NCI-H2029 (cell line): ENCODE measurements at regions not wholly inside any gene's neighbourhood (a gene's known extent, or its start where the extent isn't known, plus 50 kb on each side); places are given as distances from the start of the nearest gene placed in this dataset.
"Not testable (repeated sequence)": the region's sequence is repeated elsewhere in the genome, so short reads cannot be mapped to it uniquely, and the experiment has no call there.

Experiments
- DNase-seq: peaks from one replicate; lab custom pipeline; 2025; lab: John Stamatoyannopoulos, UW

DNA sequence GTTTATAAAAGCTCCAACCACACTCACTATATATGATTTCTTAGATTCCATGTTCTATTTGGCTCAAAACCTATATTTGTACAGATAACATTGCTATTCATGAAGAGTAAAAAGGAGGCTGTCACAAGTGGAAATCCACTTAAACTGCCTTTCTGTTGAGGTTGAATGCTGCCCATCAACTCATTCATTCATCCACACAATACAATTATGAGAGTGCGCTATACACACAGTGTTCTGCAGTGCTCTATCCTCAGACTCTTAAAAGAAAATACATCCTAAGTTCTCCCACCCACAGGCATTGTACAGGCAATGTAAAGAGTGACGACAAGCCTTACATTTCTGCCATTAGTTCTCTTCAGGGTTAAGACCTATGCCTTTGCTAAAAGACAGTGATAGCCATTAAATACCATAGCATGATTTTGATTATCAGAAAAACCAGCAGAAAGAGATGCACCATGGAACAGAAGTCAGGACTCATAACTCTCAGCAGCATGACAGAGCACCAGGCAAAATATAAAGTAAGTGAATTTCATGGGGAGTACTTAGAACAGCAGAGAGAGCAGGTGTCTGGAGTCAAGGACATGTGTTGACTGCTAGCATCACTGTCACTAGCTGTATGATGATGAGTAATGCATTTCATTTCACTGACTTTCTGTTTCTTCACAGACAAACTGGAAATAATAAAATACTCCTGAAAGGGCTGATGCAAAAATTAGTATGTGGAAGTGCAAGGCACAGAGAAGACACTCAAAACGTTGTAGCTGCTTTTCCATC lies 218.0 kb downstream of the RBM26 start:
- no peak for DNase-seq

DNA sequence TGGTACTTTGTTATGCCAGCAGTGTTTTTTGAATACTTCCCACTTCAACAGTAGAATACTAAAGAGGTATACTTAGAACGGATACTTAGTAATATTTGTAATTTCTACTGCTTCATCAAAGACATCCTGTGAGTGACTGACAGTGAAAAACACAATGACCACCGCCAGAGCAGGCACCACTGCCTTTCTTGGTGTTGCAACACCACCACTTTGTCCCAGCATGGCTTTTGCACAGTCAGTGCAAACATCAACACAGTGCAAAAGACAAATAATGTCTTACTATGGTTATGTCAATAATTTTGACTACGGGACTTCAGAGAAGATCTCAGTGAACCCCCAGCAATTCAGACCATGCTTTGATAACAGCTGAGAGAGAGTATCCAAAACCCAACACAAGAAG lies 220.5 kb downstream of the RBM26 start:
- DNase-seq = no peak

DNA sequence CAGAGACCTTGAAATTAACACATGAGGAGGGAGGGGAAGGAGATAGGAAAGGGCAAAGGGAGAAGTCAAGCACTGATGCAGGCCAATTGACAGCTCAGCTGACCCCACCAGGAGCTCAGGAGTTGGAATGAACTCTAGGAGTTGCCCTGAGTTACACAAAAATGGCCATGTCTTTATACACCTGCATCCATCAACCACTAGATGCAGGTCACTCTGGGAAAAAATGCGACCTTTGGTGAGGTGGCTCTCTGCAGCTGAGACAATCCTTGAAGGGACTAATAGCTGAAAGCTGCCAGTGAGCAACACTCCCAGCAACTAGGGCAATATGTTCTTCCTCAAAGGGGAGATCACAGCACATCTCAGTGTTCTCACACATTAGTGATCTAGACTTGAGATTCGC lies 222.8 kb downstream of the RBM26 start:
- no peak for DNase-seq

DNA sequence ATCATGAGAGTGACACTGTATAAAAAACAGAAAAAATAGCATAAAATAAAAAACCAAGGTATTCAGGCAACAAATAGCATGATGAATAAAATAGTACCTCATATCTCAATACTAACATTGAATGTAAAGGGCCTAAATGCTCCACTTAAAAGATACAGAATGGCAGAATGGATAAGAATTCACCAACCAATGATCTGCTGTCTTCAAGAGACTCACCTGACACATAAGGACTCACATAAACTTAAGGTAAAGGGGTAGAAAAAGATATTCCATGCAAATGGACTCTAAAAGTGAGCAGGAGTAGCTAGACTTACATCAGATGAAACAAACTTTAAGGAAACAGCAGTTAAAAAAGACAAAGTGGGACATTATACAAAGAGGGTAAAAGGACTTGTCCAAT lies 232.4 kb downstream of the RBM26 start:
- DNase-seq = not testable (repeated sequence)

DNA sequence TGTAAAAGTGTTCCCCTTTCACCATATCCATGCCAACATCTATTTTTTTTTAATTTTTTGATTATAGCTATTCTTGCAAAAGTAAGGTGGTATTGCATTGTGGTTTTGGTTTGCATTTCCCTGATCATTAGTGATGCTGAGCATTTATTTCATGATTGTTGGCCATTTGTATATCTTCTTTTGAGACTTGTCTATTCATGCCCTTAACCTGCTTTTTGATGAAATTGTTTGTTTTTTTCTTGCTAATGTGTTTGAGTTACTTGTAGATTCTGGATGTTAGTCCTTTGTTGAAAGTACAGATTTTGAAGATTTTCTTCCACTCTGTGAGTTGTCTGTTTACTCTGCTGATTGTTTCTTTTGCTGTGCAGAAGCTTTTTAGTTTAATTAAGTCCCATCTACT lies 233.1 kb downstream of the RBM26 start:
- DNase-seq = not testable (repeated sequence)

DNA sequence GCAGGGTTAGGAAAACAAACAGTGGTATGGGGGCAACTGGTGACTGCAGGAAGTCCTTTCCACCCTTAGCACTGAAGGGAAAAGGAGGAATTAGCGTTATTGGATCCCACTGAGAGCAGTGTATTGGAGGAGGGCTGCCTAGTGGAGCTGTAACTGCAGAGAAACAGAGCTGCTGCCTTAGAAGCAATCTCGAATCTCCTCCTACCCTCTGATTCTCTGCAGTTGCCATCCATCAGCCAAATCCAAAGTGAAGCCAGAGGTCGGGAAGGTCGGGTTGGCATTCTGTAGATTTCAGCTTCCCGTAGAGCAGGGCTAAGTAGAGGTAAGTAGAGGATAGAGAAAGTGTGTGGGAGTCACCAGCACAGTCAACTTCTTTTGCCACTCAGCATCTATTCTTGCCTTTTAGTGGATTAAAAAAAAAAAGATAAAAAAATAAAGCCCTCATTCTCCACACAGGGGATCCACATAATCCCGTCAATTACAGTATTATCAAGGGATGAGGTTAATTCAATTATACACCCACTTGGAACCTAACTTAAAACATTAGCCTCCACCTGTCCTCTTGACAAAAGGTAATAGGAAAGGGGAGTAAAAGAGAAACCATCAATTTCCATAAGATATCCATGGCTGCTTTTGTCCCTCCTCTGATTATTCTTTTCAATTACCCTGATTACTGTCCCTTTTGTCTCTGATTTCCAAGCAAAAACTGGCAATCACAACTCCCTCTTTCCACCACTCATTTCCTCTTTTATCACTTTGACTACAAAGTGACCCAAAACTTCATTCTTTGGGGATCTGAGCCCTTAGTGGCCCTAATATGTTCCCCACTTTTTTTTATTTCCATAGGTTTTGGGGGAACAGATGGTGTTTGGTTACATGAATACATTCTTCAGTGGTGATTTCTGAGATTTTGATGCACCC lies 234.7 kb downstream of the RBM26 start:
- DNase-seq = no peak

DNA sequence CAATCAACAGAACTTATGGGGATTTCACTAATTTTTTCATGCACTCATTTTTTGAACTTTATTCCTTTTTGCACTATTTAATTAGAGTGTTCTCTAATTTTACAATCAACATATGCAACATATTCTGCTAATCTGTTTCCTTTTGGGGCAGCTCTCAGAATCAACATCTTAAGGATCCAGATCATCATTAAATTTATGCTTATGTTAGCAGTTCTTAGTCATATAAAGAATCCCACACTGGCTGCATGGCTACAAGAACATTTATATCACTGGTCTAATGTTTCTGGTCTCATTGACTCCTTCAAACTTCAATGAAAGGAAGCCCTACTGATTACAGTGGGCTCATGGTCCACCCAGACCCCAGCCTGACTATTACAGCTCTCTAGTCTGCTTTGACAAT lies 245.2 kb downstream of the RBM26 start:
- DNase-seq = no peak

DNA sequence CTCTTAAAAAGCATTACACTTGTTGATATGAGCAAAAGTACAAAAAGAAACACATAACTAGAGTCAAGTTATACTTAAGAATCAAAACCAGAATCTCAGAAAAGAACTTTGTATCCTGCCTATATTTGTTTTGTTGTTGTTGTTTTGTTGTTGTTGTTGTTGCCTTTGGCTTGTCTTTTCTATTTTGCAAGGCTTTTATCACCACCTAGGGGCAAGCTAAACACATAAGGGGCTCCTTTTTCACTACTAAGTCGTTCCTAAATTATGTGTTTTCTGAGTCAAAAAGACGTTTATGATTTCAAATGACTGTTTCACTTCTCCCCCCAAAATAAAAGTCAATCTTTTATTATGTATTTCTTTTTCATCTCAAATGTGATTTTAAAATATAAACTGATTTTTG lies 250.2 kb downstream of the RBM26 start:
- DNase-seq = no peak

DNA sequence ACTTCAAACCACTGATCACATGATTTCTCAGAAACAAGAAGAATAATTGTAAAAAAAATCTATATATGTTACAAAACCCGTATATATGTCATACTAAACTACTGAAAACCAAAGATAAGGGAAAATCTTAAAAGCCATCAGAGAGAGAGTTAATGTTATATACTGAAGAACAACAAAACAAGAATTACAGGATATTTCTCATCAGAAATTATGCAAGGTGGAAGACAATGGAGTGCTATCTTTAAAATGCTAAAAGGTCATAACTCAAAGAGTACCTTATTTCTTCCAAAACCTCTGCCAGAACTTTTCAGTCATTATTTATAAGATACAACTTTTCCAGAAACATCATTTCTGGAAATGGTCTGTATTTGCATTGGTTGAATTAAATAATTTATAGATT lies 256.8 kb downstream of the RBM26 start:
- no peak for DNase-seq

DNA sequence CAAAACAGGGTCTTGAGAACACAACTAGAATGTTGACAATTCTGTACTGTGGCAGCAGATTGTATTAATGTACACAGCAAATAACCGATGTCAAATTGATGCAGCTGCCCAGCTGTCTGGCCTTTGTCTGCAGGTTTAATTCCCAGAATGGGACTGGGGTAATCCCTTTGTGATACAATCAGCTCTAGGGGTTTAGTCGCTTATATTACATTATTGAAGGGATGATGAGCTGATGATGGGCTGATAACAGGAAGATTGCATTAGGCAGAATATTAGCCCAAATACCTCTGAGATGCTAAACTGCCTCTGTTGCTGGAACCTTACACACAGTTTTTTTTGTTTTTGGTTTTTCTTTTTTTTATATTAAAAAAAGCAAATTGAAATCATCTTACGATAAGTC lies 265.0 kb downstream of the RBM26 start:
- no peak for DNase-seq

DNA sequence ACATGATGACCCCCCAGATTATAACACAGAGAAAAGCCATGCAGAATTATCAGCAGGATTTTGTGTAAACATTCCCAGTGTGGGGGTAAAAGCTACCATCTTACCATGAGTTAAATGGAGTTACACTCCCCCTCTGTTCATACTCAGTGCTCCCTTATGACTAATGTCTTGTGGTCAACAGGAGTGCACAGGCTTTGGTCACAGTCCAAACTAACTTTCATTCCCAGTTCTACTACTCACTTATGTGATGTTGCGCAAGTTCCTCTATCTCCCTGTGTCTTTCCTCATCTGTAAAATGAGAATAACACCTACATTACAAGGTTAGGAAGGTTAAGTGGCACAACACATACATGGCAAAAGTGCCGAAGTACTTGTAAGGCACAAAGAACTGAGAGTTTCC lies 277.9 kb downstream of the RBM26 start:
- DNase-seq = no peak

DNA sequence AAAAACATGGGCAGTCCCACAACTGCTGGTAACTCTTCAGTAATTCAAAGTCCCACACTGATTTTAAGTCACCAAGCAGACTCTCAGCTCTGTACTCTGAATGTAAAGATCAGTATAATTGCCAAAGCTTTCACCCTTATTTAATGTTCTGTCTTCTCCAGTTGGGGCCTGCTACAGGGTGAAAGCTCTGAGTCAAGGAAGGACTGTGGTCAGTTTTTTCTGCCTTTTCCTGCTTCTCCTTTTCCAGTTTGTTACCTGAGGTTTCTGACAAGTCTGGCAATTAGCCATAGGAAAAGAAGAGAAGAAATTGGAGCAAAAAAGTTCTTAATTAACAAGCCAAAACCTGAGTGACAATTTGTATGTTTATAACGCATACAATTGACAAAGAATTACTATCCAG lies 279.3 kb downstream of the RBM26 start:
- DNase-seq = no peak

DNA sequence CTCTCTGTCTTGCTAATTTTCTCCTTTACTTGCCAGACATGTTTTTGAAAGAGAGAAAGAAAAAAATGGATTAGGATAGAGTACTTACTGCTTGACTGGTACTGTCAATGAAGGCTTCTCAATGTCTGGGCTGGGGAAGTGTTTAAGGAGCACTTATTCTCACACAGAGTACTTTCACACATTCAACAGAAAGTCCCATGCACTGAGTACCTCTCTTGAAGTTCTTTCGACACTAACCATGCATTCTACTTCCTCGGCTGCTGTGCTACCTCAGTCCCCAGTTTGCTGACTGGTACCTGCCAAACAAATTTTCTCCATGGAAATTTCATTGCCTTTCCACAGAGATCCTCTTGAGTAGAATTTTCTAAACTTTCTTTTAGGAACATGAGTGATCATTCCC lies 281.9 kb downstream of the RBM26 start:
- no peak for DNase-seq

DNA sequence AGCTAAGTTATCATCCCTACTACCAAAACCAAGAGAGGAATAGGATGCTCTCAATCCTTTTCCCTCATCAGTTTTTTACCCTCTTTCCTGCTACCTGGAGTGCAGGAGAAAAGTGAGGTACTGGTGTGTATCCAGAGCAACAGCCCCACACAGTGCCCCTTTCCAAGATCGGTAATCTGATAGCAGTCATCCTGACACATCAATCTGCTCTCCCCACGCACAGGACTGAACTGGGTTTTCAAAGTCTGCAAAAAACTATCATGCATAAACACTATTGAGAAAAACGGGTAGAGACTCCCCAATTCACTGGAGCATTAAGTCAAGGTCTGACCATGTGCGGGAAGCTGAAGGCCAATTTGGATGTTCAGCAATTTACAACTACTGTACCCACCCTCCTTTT lies 284.8 kb downstream of the RBM26 start:
- DNase-seq = no peak

DNA sequence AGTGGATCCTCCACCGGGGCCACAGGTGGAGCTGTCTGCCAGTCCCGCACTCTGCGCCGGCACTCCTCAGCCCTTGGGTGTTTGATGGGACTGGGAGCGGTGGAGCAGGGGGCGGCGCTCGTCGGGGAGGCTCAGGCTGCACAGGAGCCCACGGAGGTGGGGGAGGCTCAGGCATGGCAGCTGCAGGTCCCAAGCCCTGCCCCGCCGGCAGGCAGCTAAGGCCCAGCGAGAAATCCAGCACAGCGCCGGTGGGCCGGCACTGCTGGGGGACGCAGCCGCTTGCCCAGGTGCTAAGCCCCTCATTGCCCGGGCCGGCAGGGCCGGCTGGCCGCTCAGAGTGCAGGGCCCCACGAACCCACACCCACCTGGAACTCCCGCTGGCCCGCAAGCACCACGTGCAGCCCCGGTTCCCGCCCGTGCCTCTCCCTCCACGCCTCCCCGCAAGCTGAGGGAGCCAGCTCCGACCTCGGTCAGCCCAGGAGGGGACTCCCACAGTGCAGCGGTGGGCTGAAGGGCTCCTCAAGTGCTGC lies 286.4 kb downstream of the RBM26 start:
- DNase-seq = no peak

DNA sequence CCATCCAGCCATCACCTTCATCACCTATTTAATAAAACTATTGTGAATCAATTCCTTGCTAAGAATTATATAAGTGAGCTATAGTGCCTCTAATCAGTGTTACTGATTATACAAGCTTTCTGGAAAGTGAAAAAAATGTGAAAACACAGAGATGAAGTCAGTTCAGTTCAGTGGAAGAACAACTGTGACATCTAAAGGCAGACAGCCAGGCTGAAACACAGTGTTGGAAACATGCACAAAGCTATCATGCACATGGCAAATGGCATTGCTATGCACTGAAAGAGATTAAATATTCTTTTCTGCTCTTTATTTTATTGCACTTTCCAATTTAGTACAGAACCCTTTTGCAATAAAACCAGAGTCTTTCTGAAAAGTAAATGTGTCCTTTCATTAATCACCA lies 294.0 kb downstream of the RBM26 start:
- DNase-seq = no peak

DNA sequence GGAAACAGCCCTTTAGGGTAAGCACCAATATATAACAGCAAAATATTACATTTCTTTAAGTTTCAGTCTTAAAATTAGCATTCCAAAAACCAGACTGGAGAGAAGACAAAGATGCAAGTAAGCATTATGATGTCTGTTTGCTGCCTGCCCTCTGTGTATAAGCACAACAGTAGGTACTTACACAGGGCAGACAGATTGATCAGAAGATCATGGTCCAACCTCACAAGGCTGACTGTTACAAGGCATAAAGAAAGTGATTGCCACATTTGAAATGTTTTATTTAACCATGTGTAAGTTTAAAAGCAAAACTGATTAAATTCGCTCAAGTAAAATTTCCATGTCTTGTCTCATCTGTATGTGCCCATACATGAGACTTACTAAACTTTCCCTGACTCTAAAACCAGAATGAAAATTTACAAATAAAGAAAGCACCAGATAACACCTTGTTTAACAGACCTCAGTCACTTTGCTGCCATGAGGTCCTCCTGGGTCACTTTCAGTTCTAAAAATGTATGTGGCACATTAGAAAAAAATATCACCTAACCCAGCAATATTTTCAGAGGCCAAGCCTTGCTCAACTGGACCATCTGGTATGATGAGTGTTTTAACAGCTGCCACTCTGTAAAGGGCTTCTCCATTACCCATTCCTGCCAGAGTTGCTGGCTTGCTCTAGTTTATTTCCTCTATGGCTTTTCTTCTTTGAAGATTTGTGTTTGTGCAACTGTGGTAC lies 297.0 kb downstream of the RBM26 start:
- peak; percentile 59 for DNase-seq

DNA sequence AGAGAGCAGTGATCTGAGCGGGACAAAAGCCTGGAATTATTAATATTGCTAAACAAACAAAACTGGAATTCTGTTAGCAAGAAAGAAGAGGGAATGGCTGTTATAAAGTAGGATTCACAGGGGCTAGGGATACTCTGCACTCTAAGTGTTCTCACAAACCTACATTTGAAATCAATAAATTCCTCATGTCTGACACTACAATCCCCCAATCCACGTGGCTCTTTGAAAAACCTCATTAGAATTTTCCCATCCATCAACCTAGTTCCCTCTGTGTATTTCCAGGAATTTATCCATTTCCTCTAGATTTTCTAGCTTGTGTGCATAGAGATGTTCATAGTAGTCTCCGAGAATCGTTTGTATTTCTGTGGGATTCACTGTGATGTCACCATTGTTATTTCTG lies 307.5 kb downstream of the RBM26 start:
- no peak for DNase-seq

DNA sequence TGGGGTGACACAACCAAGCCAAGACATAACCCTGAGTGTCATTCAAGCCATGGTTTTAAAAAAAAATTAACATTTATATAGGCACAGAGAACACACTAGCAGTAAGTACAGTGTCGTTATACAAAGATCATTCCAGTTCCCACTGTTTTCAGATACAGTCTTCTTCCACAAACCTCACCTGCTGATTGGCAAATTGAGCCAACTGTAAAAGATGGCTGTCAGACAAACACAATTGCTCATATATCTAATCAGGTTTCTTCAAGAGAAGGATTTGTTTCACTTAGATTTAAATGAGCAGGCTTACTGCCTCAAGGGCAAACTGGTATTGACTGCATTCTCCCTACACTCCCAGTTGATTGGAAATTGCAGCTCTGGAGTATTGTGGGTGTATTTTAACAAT lies 308.9 kb downstream of the RBM26 start:
- DNase-seq = no peak

DNA sequence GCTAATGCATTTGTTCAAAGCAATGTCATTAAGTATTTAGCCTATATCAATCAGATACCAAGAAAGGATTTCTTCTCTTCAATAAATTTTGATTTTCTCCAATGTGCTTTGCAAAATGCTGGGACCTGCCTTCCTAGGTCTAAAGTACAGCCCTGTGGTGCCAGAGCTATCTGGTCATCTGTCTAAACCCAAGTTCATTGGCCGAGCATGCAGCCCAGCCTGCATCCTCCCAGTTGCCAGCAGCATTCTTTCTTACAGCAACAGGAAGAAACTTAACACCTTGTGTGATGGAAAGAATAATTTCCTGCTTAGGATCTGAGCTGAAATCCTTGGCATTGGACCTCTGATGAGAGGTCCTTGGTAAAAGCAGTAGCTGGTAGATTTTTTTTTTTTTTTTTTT lies 310.0 kb downstream of the RBM26 start:
- no peak for DNase-seq

DNA sequence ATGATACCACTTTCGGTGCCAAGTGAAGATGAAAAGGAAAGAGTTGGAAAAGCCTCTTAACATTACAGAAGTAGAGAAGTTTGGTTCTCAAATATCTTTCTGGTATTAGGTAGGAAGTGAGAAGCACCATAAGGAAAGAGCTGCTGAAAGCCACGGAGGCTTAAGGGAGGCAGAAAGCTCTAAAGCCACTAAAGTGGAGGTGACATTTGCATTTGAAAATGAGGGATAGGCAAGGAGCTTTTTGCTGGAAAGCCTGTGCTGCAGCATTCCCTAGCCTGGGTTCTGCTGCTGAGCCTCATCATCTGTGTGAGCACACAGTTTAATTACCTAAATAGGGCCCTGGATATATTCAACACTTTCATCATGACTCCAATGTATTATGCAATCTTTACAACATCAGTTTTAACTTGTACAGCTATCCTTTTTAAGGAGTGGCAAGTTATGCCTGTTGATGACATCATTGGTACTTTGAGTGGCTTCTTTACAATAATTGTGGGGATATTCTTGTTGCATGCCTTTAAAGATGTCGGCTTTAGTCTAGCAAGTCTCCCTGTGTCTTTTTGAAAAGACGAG lies 315.4 kb downstream of the RBM26 start:
- no peak for DNase-seq

DNA sequence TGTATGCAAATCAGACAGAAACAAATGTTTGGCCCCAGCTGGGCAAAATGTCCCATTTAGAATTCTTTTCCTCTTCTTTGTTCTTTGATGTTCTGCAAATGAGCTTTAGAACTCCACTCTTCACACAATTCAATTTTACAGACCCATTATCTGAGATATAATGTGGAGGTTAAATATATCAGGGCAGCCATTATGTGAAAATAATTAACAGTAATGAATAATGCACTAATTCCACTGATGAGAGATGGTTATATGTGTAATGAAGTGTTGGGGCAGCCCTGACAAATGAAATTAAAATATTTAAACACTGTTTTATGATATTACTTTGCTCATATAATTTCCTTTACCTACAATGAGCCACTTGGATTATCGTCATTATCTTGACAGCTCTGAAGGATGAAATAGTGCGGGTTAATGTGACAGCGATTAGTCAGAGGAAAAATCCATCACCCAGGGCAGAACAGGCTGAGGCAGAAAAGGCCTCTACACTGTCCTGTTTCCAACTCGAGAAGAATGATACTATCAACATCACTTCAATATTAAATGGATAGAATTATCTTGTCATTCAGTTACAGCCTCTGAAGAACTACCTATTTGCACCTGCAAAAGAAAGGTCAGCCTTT lies 321.1 kb downstream of the RBM26 start:
- no peak for DNase-seq
